ENCODE measurements at regions not wholly inside any gene's neighbourhood (a gene's known extent, or its start where the extent isn't known, plus 50 kb on each side); places are given as distances from the start of the nearest gene placed in this dataset.

- DNase-seq, result no peak
Observed at GRCh38 chr9:73011181-73011750, 58.4 kb upstream of the ALDH1A1 start.

GRCh38 chr9:73009649-73010288 lies 56.9 kb upstream of the ALDH1A1 start:
- DNase-seq, result peak; percentile 49

- DNase-seq, result no peak
Observed at GRCh38 chr9:73007966-73008672, 55.3 kb upstream of the ALDH1A1 start.

- DNase-seq, result no peak
Observed at GRCh38 chr9:73006986-73007385, 54.1 kb upstream of the ALDH1A1 start.
